HL-60 (cell line): ENCODE measurements at regions not wholly inside any gene's neighbourhood (a gene's known extent, or its start where the extent isn't known, plus 50 kb on each side); places are given as distances from the start of the nearest gene placed in this dataset.

Source experiments
- GABPA ChIP-seq: IDR thresholded peaks from 2 replicates; pipeline ENCODE4 v1.6.1; 2012; ENCODE audit warnings: low read depth
- POLR2AphosphoS5 ChIP-seq: IDR thresholded peaks from 2 replicates; pipeline ENCODE4 v1.6.1; 2012; ENCODE audit warnings: low read depth
- TF ChIP-seq, protein P1 (sequence below): IDR thresholded peaks from one replicate; pipeline ENCODE4 v1.5.1; 2011; ENCODE audit warnings: low read length, control low read depth, inconsistent platforms; ENCODE audit not compliant: insufficient read depth
- TF ChIP-seq, protein P2 (sequence below): IDR thresholded peaks from 2 replicates; pipeline ENCODE4 v1.6.1; 2012; ENCODE audit warnings: low read depth; ENCODE audit not compliant: insufficient replicate concordance

DNA sequence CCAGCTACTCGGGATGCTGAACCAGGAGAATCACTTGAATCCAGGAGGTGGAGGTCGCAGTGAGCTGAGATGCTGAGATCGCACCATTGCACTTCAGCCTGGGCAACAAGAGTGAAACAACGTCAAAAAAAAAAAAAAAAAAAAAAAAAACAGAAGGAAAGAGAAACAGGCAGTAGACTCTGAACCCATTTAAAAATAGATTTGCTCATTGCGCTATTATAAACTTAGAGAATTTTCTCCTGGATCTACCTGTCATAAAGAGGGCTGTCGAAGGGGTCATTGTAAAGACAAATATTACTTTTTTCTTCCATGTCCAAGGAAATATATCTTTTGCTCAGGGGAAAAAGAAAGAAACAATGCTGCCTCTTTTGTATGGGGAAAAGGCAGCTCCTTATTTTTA lies 425.0 kb upstream of the ID2 start:
- TF ChIP-seq, protein P1, sequence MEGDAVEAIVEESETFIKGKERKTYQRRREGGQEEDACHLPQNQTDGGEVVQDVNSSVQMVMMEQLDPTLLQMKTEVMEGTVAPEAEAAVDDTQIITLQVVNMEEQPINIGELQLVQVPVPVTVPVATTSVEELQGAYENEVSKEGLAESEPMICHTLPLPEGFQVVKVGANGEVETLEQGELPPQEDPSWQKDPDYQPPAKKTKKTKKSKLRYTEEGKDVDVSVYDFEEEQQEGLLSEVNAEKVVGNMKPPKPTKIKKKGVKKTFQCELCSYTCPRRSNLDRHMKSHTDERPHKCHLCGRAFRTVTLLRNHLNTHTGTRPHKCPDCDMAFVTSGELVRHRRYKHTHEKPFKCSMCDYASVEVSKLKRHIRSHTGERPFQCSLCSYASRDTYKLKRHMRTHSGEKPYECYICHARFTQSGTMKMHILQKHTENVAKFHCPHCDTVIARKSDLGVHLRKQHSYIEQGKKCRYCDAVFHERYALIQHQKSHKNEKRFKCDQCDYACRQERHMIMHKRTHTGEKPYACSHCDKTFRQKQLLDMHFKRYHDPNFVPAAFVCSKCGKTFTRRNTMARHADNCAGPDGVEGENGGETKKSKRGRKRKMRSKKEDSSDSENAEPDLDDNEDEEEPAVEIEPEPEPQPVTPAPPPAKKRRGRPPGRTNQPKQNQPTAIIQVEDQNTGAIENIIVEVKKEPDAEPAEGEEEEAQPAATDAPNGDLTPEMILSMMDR: no peak
- TF ChIP-seq, protein P2, sequence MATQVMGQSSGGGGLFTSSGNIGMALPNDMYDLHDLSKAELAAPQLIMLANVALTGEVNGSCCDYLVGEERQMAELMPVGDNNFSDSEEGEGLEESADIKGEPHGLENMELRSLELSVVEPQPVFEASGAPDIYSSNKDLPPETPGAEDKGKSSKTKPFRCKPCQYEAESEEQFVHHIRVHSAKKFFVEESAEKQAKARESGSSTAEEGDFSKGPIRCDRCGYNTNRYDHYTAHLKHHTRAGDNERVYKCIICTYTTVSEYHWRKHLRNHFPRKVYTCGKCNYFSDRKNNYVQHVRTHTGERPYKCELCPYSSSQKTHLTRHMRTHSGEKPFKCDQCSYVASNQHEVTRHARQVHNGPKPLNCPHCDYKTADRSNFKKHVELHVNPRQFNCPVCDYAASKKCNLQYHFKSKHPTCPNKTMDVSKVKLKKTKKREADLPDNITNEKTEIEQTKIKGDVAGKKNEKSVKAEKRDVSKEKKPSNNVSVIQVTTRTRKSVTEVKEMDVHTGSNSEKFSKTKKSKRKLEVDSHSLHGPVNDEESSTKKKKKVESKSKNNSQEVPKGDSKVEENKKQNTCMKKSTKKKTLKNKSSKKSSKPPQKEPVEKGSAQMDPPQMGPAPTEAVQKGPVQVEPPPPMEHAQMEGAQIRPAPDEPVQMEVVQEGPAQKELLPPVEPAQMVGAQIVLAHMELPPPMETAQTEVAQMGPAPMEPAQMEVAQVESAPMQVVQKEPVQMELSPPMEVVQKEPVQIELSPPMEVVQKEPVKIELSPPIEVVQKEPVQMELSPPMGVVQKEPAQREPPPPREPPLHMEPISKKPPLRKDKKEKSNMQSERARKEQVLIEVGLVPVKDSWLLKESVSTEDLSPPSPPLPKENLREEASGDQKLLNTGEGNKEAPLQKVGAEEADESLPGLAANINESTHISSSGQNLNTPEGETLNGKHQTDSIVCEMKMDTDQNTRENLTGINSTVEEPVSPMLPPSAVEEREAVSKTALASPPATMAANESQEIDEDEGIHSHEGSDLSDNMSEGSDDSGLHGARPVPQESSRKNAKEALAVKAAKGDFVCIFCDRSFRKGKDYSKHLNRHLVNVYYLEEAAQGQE: no peak
- TF ChIP-seq POLR2AphosphoS5 (no peak), GABPA (no peak)
